GM12873 (cell line): ENCODE measurements at regions not wholly inside any gene's neighbourhood (a gene's known extent, or its start where the extent isn't known, plus 50 kb on each side); places are given as distances from the start of the nearest gene placed in this dataset.

Experiments used
- TF ChIP-seq, protein P1 (sequence below): IDR thresholded peaks from 2 replicates; pipeline ENCODE4 v1.5.1; 2012; ENCODE audit warnings: low read depth, mild to moderate bottlenecking, moderate library complexity, low read length, control low read depth; ENCODE audit not compliant: insufficient read depth; ENCODE audit errors: missing control alignments

DNA sequence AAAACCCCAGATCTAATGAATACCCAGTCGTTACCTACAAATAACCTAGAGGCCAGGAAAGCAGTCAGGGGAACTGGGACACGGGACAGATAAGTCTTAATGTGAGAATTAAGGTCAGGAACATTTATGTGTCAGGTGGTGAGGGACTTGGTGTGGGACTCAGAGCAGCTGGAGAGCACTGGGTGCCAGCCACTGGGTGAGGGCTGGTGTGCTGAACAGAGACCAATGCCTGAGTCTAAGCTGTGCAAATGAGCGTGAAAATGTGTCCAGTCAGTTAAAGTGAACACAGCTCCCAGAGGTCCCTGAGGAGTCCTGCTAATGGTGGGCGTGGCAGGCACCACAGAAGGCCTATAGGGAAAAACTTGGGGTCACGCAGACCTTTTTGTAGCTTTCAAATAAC is 225.9 kb downstream of the C1D start:
- TF ChIP-seq, protein P1, sequence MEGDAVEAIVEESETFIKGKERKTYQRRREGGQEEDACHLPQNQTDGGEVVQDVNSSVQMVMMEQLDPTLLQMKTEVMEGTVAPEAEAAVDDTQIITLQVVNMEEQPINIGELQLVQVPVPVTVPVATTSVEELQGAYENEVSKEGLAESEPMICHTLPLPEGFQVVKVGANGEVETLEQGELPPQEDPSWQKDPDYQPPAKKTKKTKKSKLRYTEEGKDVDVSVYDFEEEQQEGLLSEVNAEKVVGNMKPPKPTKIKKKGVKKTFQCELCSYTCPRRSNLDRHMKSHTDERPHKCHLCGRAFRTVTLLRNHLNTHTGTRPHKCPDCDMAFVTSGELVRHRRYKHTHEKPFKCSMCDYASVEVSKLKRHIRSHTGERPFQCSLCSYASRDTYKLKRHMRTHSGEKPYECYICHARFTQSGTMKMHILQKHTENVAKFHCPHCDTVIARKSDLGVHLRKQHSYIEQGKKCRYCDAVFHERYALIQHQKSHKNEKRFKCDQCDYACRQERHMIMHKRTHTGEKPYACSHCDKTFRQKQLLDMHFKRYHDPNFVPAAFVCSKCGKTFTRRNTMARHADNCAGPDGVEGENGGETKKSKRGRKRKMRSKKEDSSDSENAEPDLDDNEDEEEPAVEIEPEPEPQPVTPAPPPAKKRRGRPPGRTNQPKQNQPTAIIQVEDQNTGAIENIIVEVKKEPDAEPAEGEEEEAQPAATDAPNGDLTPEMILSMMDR, result no peak

DNA sequence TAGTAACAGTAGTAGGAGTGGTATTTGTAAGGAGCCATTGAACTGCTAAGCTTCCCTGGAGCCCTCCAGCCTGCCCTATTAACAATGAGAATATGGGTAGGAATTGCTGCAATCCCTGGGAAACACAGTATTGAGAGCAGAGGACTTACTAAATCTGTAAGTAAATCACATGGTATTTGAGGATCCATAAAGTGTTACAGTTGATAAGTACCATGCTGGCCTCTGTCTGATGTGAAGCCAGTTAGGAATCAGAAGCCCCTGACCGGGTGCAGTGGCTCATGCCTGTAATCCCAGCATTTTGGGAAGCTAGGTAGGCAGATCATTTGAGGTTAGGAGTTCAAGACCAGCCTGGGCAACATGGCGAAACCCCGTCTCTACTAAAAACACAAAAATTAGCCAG is 224.6 kb downstream of the C1D start:
- TF ChIP-seq, protein P1, result no peak

DNA sequence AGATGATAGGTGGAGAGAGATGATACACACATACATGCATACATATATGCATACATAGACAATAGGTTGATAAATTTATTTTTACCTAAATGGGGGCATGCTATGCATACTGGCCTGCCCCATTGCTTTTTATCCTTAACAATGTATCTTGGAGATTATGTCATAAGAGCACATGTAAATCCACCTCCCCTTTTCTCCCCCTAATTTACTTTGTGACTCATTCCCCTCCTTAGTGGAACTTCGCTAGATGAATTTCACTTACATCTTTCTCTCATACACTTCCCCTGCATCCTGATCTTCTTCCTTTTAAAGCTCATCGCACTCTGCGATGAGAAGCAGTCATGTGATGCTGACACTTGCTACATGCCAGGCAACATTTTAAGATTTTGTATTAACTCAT is 223.6 kb downstream of the C1D start:
- TF ChIP-seq, protein P1, result no peak

DNA sequence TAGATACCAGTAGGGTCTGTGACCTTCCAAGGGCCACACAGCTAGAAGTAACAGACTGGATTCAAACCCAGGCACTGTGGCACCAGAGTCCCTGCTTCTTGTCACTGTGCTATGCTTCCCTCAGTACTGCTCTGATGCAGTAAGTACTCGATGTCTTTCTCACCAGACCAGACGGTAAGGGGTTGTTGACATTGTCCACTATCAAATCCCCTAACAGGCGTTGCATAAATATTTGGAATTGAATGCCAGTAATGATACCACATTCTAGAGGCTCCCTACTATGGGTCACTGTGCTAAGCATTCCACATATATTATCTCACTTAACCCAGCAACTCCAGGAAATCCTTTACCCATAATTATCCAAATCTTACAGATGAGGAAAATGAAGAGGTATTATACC is 223.1 kb downstream of the C1D start:
- TF ChIP-seq, protein P1, result no peak

DNA sequence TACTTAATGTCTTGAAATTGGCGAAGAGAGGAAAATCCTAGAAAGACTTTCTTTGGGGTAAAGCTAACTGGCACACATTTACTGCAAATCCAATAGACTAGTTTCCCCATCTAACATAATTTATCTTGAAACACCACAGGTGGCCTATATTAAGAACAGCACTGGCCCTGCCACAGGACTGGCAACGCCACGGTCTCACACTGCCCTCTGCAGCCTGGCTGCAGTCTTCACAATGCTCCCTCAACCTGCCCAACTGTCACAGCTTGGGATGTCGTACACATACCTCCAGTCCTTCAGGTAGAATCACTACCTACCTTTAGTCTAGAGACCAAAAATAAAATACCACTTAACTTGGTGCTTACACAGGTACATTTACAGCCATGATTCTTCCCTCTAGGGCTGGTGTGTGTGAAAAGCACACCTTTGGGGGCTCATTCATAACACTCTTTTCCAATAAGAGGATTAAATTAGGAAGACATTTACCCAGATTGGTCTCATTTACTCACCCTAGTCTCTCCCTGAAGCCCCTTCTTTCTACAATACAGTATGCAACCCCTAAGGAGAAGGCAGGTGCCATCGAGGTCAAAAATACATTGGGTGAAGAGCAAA is 222.2 kb downstream of the C1D start:
- TF ChIP-seq, protein P1, result peak; percentile 69

DNA sequence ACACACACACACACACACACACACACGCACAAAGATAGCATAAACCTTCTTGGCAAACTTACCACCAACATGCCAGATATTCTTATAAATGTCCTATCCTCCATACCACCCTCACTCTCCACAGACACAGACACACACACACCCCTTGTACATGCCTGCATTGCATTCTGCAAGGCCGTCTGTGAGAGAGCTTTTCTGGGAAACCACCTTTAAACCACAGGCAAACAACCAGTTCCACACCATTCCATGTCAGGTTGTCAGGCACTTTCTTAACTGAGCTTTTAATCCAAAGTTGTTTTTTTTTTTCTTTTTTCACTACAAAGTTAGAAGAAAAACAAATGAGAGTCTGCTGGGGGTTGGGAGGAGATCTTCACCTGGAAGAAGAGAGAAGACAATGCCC is 221.1 kb downstream of the C1D start:
- TF ChIP-seq, protein P1, result no peak

DNA sequence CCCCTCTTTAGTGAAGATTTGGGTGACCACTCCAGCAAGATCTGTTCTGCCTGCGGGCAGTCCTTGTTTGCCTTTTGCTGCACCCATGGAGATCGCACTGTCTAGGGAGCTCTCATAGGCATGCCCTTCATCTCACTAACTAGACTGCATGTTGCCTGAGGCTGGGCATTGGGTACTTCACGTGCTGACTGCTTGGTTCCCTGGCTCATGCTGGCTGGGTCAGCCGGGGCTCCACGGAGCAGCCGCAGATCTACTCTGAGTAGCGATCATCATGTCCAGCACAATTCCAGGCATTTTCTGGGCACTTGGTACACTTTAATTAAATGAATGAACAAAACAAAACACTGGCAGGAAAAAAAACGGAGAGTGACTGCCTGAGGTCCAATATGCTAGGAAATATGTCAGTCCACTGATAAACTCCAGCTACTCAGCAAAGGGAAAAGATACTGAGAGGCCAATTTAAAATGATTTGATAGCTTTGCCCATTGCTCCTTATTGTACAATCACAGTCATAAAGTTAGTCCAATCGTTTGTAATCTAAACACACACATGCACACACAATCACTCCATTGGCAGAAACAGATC is 220.3 kb downstream of the C1D start:
- TF ChIP-seq, protein P1, result no peak
